ENCODE measurements at regions not wholly inside any gene's neighbourhood (a gene's known extent, or its start where the extent isn't known, plus 50 kb on each side); places are given as distances from the start of the nearest gene placed in this dataset.
"Not testable (repeated sequence)": the region's sequence is repeated elsewhere in the genome, so short reads cannot be mapped to it uniquely, and the experiment has no call there.

GRCh38 chr5:3098821-3099220 is 347.3 kb upstream of the IRX2 start:
- no peak for DNase-seq

- no peak for DNase-seq
Measured at GRCh38 chr5:3092664-3093063, 341.2 kb upstream of the IRX2 start.

- no peak for DNase-seq
Measured at GRCh38 chr5:3092211-3092610, 340.7 kb upstream of the IRX2 start.

GRCh38 chr5:3091040-3091774 is 339.7 kb upstream of the IRX2 start:
- no peak for DNase-seq

- DNase-seq, result not testable (repeated sequence)
Measured at GRCh38 chr5:3090305-3090704, 338.8 kb upstream of the IRX2 start.

- DNase-seq, result no peak
Measured at GRCh38 chr5:3080366-3080765, 328.9 kb upstream of the IRX2 start.

- no peak for DNase-seq
Measured at GRCh38 chr5:3077684-3078083, 326.2 kb upstream of the IRX2 start.

GRCh38 chr5:3075309-3075708 is 323.8 kb upstream of the IRX2 start:
- no peak for DNase-seq

GRCh38 chr5:3068401-3068800 is 316.9 kb upstream of the IRX2 start:
- no peak for DNase-seq

- DNase-seq, result no peak
Measured at GRCh38 chr5:3060283-3060682, 308.8 kb upstream of the IRX2 start.

- DNase-seq, result no peak
Measured at GRCh38 chr5:3059488-3059887, 308.0 kb upstream of the IRX2 start.

GRCh38 chr5:3058942-3059341 is 307.5 kb upstream of the IRX2 start:
- DNase-seq, result no peak

- DNase-seq, result no peak
Measured at GRCh38 chr5:3056866-3057265, 305.4 kb upstream of the IRX2 start.

GRCh38 chr5:3051400-3051799 is 299.9 kb upstream of the IRX2 start:
- DNase-seq, result no peak

- no peak for DNase-seq
Measured at GRCh38 chr5:3050863-3051262, 299.4 kb upstream of the IRX2 start.

- DNase-seq, result no peak
Measured at GRCh38 chr5:3049261-3049660, 297.8 kb upstream of the IRX2 start.

- DNase-seq, result peak; percentile 7
Measured at GRCh38 chr5:3047212-3047774, 295.8 kb upstream of the IRX2 start.

- DNase-seq, result no peak
Measured at GRCh38 chr5:3043600-3043999, 292.1 kb upstream of the IRX2 start.

GRCh38 chr5:3041001-3041400 is 289.5 kb upstream of the IRX2 start:
- DNase-seq, result no peak

- no peak for DNase-seq
Measured at GRCh38 chr5:3036041-3036788, 284.7 kb upstream of the IRX2 start.

- no peak for DNase-seq
Measured at GRCh38 chr5:3035452-3035851, 284.0 kb upstream of the IRX2 start.

GRCh38 chr5:3034881-3035280 is 283.4 kb upstream of the IRX2 start:
- no peak for DNase-seq

GRCh38 chr5:3034449-3034848 is 283.0 kb upstream of the IRX2 start:
- no peak for DNase-seq

- peak; percentile 9 for DNase-seq
Measured at GRCh38 chr5:3033033-3033755, 281.7 kb upstream of the IRX2 start.
